ENCODE measurements at regions not wholly inside any gene's neighbourhood (a gene's known extent, or its start where the extent isn't known, plus 50 kb on each side); places are given as distances from the start of the nearest gene placed in this dataset.

DNA sequence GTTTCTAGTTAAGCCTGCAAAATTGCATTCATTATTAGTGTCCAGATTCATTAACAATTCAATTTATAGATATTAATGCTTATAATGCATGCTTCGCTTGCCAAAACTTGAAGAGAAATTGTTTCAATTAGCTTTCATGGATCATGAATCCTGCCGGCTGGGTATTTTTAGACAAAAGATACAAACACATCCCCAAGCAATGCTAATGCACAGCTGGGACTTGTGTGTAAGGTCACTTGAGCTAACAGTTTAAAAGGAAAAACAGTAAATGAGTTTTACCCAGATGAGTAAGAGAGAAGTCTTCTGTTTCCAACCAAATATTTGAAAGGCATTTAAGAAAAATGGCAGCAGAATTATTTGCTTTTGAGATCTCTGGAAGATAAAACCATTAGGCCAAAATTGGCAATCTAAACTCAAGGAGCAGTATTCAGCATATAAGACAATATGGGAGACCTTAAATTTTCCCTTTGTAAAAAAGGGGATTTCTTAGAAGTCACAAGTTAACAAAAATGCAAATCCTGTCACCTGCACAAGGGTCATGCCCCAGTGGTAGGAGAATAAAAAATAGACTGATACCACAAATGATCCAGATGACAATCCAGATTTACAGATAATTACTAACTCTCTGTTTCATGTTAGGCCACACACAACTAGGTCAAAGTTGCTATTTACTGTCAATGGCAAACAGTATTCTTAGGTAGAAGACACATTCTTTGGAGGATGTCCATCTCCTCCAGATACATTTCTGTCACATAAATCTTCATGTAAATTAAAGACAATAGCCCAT is 418.4 kb upstream of the PMFBP1 start:
- TF ChIP-seq CEBPB (IDR thresholded peaks at IDR 0.05) (no peak), FOXM1 (IDR thresholded peaks at IDR 0.05; ENCODE audit: borderline replicate concordance, low read depth) (no peak), USF1 (IDR thresholded peaks at IDR 0.05) (no peak), TAF1 (IDR thresholded peaks at IDR 0.05; ENCODE audit: low read depth) (no peak), TCF12 (IDR thresholded peaks at IDR 0.05; ENCODE audit: low read depth) (no peak), CREB1 (IDR thresholded peaks at IDR 0.05; ENCODE audit: low read depth) (no peak), EP300 (IDR thresholded peaks at IDR 0.05; ENCODE audit: borderline replicate concordance) (no peak), ZBTB7A (IDR thresholded peaks at IDR 0.05; ENCODE audit: low read depth) (no peak), NFIC (IDR thresholded peaks at IDR 0.05) (no peak), EGR1 (IDR thresholded peaks at IDR 0.05) (no peak)

DNA sequence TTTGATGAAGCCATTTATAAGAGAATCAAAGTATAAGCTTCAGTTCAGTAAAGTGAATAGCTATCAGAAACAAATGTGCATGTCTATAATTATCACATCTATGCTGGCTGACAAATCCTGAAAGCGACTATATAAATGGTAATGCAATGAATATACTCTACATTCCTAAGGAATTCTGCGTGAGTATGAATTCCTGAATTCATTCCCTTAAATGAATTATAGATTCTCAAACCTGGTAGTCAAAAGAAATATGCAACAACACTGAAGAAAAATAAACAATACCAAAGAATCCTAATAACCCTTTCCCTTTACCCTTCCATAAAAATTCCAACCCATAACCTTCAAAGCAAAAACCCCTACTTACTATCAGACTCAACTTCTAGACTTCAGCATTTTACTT is 416.6 kb upstream of the PMFBP1 start:
- TF ChIP-seq TEAD4 (IDR thresholded peaks at IDR 0.05) = no peak
- no peak for TF ChIP-seq MAX (IDR thresholded peaks at IDR 0.05)
- no peak for TF ChIP-seq FOXM1 (IDR thresholded peaks at IDR 0.05; ENCODE audit: borderline replicate concordance, low read depth)
- no peak for TF ChIP-seq RAD21 (IDR thresholded peaks at IDR 0.05; ENCODE audit: low read depth)
- no peak for TF ChIP-seq USF1 (IDR thresholded peaks at IDR 0.05)
- TF ChIP-seq YY1 (IDR thresholded peaks at IDR 0.05; ENCODE audit: low read depth) = no peak
- TF ChIP-seq CREB1 (IDR thresholded peaks at IDR 0.05; ENCODE audit: low read depth) = no peak

DNA sequence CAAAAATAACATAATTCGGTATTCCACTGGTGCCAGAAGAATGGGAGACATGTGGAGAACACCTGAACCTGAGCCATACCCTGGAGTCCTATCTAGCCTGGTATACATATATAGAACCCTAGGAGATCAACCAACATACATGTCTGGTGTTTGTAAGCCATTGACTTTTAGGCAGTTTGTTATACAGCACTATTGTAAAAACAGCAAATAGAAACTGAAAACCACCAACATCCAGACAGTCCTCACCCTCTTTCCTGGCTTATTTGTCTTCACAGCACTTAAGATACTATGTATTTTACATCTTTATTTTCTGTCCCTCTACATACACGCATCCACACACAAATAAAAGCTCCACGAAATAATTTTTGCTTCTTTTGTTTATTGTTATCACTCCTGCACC is 404.2 kb upstream of the PMFBP1 start:
- TF ChIP-seq CREB1 (IDR thresholded peaks at IDR 0.05; ENCODE audit: low read depth) (no peak), TCF12 (IDR thresholded peaks at IDR 0.05; ENCODE audit: low read depth) (no peak), RAD21 (IDR thresholded peaks at IDR 0.05; ENCODE audit: low read depth) (no peak), TEAD4 (IDR thresholded peaks at IDR 0.05) (no peak), CEBPB (IDR thresholded peaks at IDR 0.05) (no peak), ZBTB7A (IDR thresholded peaks at IDR 0.05; ENCODE audit: low read depth) (no peak), NFIC (IDR thresholded peaks at IDR 0.05) (no peak), EGR1 (IDR thresholded peaks at IDR 0.05) (no peak), EP300 (IDR thresholded peaks at IDR 0.05; ENCODE audit: borderline replicate concordance) (no peak), TAF1 (IDR thresholded peaks at IDR 0.05; ENCODE audit: low read depth) (no peak), USF1 (IDR thresholded peaks at IDR 0.05) (no peak), MAX (IDR thresholded peaks at IDR 0.05) (no peak), REST (IDR thresholded peaks at IDR 0.05; ENCODE audit: low read depth) (no peak), FOXM1 (IDR thresholded peaks at IDR 0.05; ENCODE audit: borderline replicate concordance, low read depth) (no peak), YY1 (IDR thresholded peaks at IDR 0.05; ENCODE audit: low read depth) (no peak)

DNA sequence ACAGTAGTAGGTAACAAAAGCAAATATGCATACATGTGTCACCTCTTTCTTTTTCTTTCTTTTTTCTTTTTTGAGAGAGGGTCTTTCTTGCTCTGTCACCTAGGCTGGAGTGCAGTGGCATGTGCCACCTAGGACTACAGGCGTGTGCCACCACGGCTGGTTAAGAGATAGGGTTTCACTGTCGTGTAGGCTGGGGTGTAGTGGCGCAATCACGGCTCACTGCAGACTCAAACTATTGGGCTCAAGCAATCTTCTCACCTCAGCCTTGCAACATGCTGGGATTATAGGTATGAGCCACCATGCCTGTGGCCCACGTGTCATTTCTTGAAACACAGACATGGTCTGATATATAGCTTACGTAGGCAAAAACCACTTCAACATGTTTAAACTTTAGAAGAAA is 397.7 kb upstream of the PMFBP1 start:
- no peak for TF ChIP-seq TCF12 (IDR thresholded peaks at IDR 0.05; ENCODE audit: low read depth)
- no peak for TF ChIP-seq YY1 (IDR thresholded peaks at IDR 0.05; ENCODE audit: low read depth)
- no peak for TF ChIP-seq CREB1 (IDR thresholded peaks at IDR 0.05; ENCODE audit: low read depth)
- TF ChIP-seq EGR1 (IDR thresholded peaks at IDR 0.05) = no peak
- no peak for TF ChIP-seq ZBTB7A (IDR thresholded peaks at IDR 0.05; ENCODE audit: low read depth)
- TF ChIP-seq REST (IDR thresholded peaks at IDR 0.05; ENCODE audit: low read depth) = no peak
- no peak for TF ChIP-seq CEBPB (IDR thresholded peaks at IDR 0.05)

GRCh38 chr16:72568502-72568901 is 396.5 kb upstream of the PMFBP1 start:
- TF ChIP-seq FOXM1 (IDR thresholded peaks at IDR 0.05; ENCODE audit: borderline replicate concordance, low read depth) (no peak), CEBPB (IDR thresholded peaks at IDR 0.05) (no peak), YY1 (IDR thresholded peaks at IDR 0.05; ENCODE audit: low read depth) (no peak)

- TF ChIP-seq ZBTB7A (IDR thresholded peaks at IDR 0.05; ENCODE audit: low read depth) = no peak
- TF ChIP-seq EP300 (IDR thresholded peaks at IDR 0.05; ENCODE audit: borderline replicate concordance) = no peak
- no peak for TF ChIP-seq EGR1 (IDR thresholded peaks at IDR 0.05)
- TF ChIP-seq TCF12 (IDR thresholded peaks at IDR 0.05; ENCODE audit: low read depth) = no peak
- no peak for TF ChIP-seq USF1 (IDR thresholded peaks at IDR 0.05)
- TF ChIP-seq YY1 (IDR thresholded peaks at IDR 0.05; ENCODE audit: low read depth) = no peak
- TF ChIP-seq NFIC (IDR thresholded peaks at IDR 0.05) = no peak
- TF ChIP-seq FOXM1 (IDR thresholded peaks at IDR 0.05; ENCODE audit: borderline replicate concordance, low read depth) = no peak
- TF ChIP-seq TEAD4 (IDR thresholded peaks at IDR 0.05) = no peak
- TF ChIP-seq REST (IDR thresholded peaks at IDR 0.05; ENCODE audit: low read depth) = no peak
- no peak for TF ChIP-seq CEBPB (IDR thresholded peaks at IDR 0.05)
- no peak for TF ChIP-seq TAF1 (IDR thresholded peaks at IDR 0.05; ENCODE audit: low read depth)
- TF ChIP-seq RAD21 (IDR thresholded peaks at IDR 0.05; ENCODE audit: low read depth) = no peak
- no peak for TF ChIP-seq CREB1 (IDR thresholded peaks at IDR 0.05; ENCODE audit: low read depth)
Observed at GRCh38 chr16:72566174-72566573, 394.2 kb upstream of the PMFBP1 start.
